K562 (cell line): ENCODE measurements at regions not wholly inside any gene's neighbourhood (a gene's known extent, or its start where the extent isn't known, plus 50 kb on each side); places are given as distances from the start of the nearest gene placed in this dataset.
A peak's percentile ranks its signal among the peaks of the same experiment; 100 is the strongest.

Experiments
- ATAC-seq: fragments of 200-7000 bp; cut with Tn5 transposase; 3 replicates; pipeline ENCODE4 v1.9.1; 2020; ENCODE audit warnings: moderate library complexity
- BruUV-seq: library from RNA; stranded (reverse); fragments of 400-500 nt; replicated peaks from 2 replicates; lab custom pipeline; 2021; lab: Mats Ljungman, UMichigan
- CTCF ChIA-PET: fragments of 300-600 bp; formaldehyde crosslinking; extraction: SDS; loops from one replicate; lab custom pipeline; 2021; ENCODE audit warnings: low intra/inter-chr PET ratio; lab: Yijun Ruan, JAX
- POLR2A ChIA-PET: fragments of 300-600, 350-650 bp; sonication (Branson Sonifier 250); formaldehyde crosslinking; extraction: SDS; loops from one replicate; lab custom pipeline; 2021; ENCODE audit warnings: antibody characterized with exemption, inconsistent platforms; lab: Yijun Ruan, JAX
- DNase-seq, 4 experiments: peaks; one replicate each; pipeline versions ENCODE4 v3.0.0 to v3.0.0-alpha.2; 2011 to 2018; ENCODE audit warnings: low spot score in 3 of 4, mixed read lengths in 3 of 4; ENCODE audit errors: extremely low read depth in 1 of 4
- FAIRE-seq: peaks from 2 replicates; lab custom pipeline; 2011; peaks lifted over from hg19 to GRCh38; lab: Jason Lieb, UNC
- H2AFZ ChIP-seq: 2 replicates; pipeline ENCODE4 v1.6.0; 2011; ENCODE audit warnings: low read depth, low read length, control low read depth, inconsistent platforms
- H3K27ac ChIP-seq: fragments of 200-600 bp; 3 replicates; pipeline ENCODE4 v1.8.0; 2011; ENCODE audit warnings: low read depth, mild to moderate bottlenecking, control low read depth, inconsistent platforms, low read length, moderate library complexity, mixed read lengths; ENCODE audit errors: extremely low read depth
- H3K27me3 ChIP-seq, 2 experiments: fragments of 300-600 bp in 1 of 2; 2 replicates in 1 of 2; 3 replicates in 1 of 2; pipeline versions ENCODE4 v1.6.0 to v1.8.0; 2011; ENCODE audit warnings: inconsistent platforms in 2 of 2, low read length in 2 of 2, mild to moderate bottlenecking in 1 of 2, mixed read lengths in 1 of 2, moderate library complexity in 1 of 2; ENCODE audit not compliant: control insufficient read depth in 2 of 2, insufficient read depth in 2 of 2
- H3K36me3 ChIP-seq: fragments of 300-600 bp; 3 replicates; pipeline ENCODE4 v1.8.0; 2011; ENCODE audit warnings: mild to moderate bottlenecking, low read length, inconsistent platforms; ENCODE audit not compliant: control insufficient read depth, insufficient read depth
- H3K4me1 ChIP-seq, 2 experiments: fragments of 200-600 bp in 1 of 2; replicated peaks in 1 of 2; 2 replicates in 1 of 2; 3 replicates in 1 of 2; pipeline versions ENCODE4 v1.5.1 to v1.8.0; 2011; ENCODE audit warnings: inconsistent platforms in 2 of 2, low read length in 2 of 2, mild to moderate bottlenecking in 1 of 2, mixed read lengths in 1 of 2, moderate library complexity in 1 of 2; ENCODE audit not compliant: control insufficient read depth in 2 of 2, insufficient read depth in 2 of 2
- H3K4me2 ChIP-seq: 2 replicates; pipeline ENCODE4 v1.6.1; 2011; ENCODE audit warnings: low read length, control low read depth, inconsistent platforms, mixed read lengths; ENCODE audit not compliant: insufficient read depth
- H3K4me3 ChIP-seq: fragments of 200-600 bp; sonication (generic), shearing (Covaris generic); 2 replicates; pipeline ENCODE4 v1.5.1; 2016; ENCODE audit warnings: control low read depth, inconsistent platforms
- H3K79me2 ChIP-seq: fragments of 200-600 bp; 3 replicates; pipeline ENCODE4 v1.8.0; 2011; ENCODE audit warnings: low read length, inconsistent platforms; ENCODE audit not compliant: control insufficient read depth, insufficient read depth
- H3K9ac ChIP-seq, 2 experiments: 2 replicates each; pipeline versions ENCODE4 v1.6.0 to v1.6.1; 2011; ENCODE audit warnings: low read depth in 2 of 2, low read length in 2 of 2, control low read depth in 1 of 2, inconsistent platforms in 1 of 2, mild to moderate bottlenecking in 1 of 2, mixed read lengths in 1 of 2; ENCODE audit not compliant: insufficient read depth in 1 of 2
- H3K9me1 ChIP-seq: one replicate; pipeline ENCODE4 v1.6.0; 2011; ENCODE audit warnings: inconsistent platforms, mild to moderate bottlenecking, low read length, moderate library complexity; ENCODE audit not compliant: control insufficient read depth, insufficient read depth
- H3K9me3 ChIP-seq: replicated peaks from 2 replicates; pipeline ENCODE4 v1.5.1; 2011; ENCODE audit warnings: low read depth, low read length, inconsistent platforms; ENCODE audit not compliant: control insufficient read depth, insufficient read depth
- H4K20me1 ChIP-seq: replicated peaks from 2 replicates; pipeline ENCODE4 v1.6.1; 2011; ENCODE audit warnings: low read length, inconsistent platforms, mixed read lengths; ENCODE audit not compliant: control insufficient read depth, insufficient read depth
- ZBTB11 ChIP-seq, 3 experiments: fragments of 200-800 bp in 1 of 3; fragments of 250-450 bp in 1 of 3; fragments of 450-650 bp in 1 of 3; sonication (Bioruptor Pico) in 1 of 3; sonication (Bioruptor generic) in 1 of 3; formaldehyde crosslinking in 1 of 3; IDR thresholded peaks; 2 replicates each; pipeline versions ENCODE4 v1.6.1 to v1.8.0; 2016 to 2022; ENCODE audit warnings: mild to moderate bottlenecking in 2 of 3, missing genetic modification characterization in 2 of 3, missing compliant biosample characterization in 1 of 3, moderate library complexity in 1 of 3
- ZNF696 ChIP-seq: fragments of 250-450 bp; sonication (Bioruptor Pico); conservative IDR thresholded peaks from 2 replicates; pipeline ENCODE4 v1.4.0; 2020; ENCODE audit warnings: mild to moderate bottlenecking, moderate library complexity
- ZNF79 ChIP-seq: fragments of 250-450 bp; sonication (Bioruptor Pico); IDR thresholded peaks from 2 replicates; pipeline ENCODE4 v1.4.0; 2020; ENCODE audit warnings: low read depth, mild to moderate bottlenecking, moderate library complexity
- in situ Hi-C: fragments of 300-500 bp; cut with MboI; formaldehyde crosslinking; loops from 4 replicates; pipeline ENCODE4 v1.15.0; 2018; ENCODE audit warnings: inconsistent platforms, mixed read lengths
- intact Hi-C: fragments of 100-400 bp; cut with micrococcal nuclease; formaldehyde crosslinking; loops from 2 replicates; pipeline ENCODE4 v1.14.2; 2022

DNA sequence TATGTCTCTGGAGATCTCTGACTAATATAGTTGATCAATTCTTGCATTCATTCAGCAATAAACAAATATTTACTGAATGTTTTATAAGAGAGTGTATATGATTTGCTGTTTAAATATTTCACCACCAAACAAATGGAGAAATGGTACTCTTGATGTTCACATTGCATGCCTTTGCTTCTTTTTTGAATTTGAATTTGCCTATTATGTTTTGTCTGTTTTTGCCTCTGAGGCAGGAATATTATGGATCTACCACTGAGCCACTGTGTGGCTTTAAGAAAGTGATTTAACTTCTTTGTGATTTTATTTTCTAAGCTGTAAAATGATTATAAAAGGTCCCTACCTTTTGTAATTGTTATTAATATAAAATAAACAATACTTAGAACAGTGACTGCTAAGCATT lies 345.0 kb downstream of the DOK5 start:
- no peaks in the 10 kb centered on the region for H3K4me1 ChIP-seq
- no peak overlapping the region for H3K4me2 ChIP-seq
- no peaks in the 10 kb centered on the region for H3K79me2 ChIP-seq
- TF ChIP-seq ZBTB11 (CRISPR knock-in tag; IDR thresholded peaks at IDR 0.05): peak in 1 of 3 experiments; percentile 85; a peak in 2 of 6 replicates
- TF ChIP-seq ZNF696 (CRISPR knock-in tag): no peak
- TF ChIP-seq ZNF79 (CRISPR knock-in tag): no peak
- no peak overlapping the region for H3K4me3 ChIP-seq
- intact Hi-C loops (no loop called here), in situ Hi-C loops (no loop called here)
- no peak overlapping the region for H3K27ac ChIP-seq
- H2AFZ ChIP-seq: no peak overlapping the region
- no peaks in the 10 kb centered on the region for H3K9me3 ChIP-seq
- ChIA-PET POLR2A (no interaction called here), CTCF (no interaction called here)
- H3K27me3 ChIP-seq: no peaks in the 10 kb centered on the region
- no peak for DNase-seq
- no TSS peak for BruUV-seq
- H3K36me3 ChIP-seq: no peaks in the 10 kb centered on the region
- H3K9me1 ChIP-seq: no peaks in the 10 kb centered on the region
- no peak for FAIRE-seq
- H4K20me1 ChIP-seq: no peaks in the 10 kb centered on the region
- no peak overlapping the region for H3K9ac ChIP-seq
- no peak for ATAC-seq
